ENCODE measurements at regions not wholly inside any gene's neighbourhood (a gene's known extent, or its start where the extent isn't known, plus 50 kb on each side); places are given as distances from the start of the nearest gene placed in this dataset.

- no peak for DNase-seq
- no peak overlapping the region for H3K4me3 ChIP-seq
- no peaks in the 10 kb centered on the region for H3K36me3 ChIP-seq
These were observed 1337.9 kb upstream of the EPHA6 start for GRCh38 chr3:95476534-95476933.

GRCh38 chr3:95506174-95506573, 1308.2 kb upstream of the EPHA6 start:
- no peak overlapping the region for H3K4me3 ChIP-seq
- no peaks in the 10 kb centered on the region for H3K36me3 ChIP-seq
- no peak overlapping the region for H3K27ac ChIP-seq
- no peak for TF ChIP-seq POLR2A (IDR thresholded peaks at IDR 0.05)
- no peak for TF ChIP-seq CTCF (IDR thresholded peaks at IDR 0.05)
- DNase-seq = no peak
- no peaks in the 10 kb centered on the region for H3K4me1 ChIP-seq
- H3K27me3 ChIP-seq = no peaks in the 10 kb centered on the region
- no peaks in the 10 kb centered on the region for H3K9me3 ChIP-seq

More at GRCh38 chr3:95476534-95476933, 1337.9 kb upstream of the EPHA6 start:
- Histone ChIP-seq H3K9me3 (no peaks in the 10 kb centered on the region), H3K4me1 (no peaks in the 10 kb centered on the region), H3K27ac (no peak overlapping the region), H3K27me3 (no peaks in the 10 kb centered on the region)
- no peak for TF ChIP-seq POLR2A (IDR thresholded peaks at IDR 0.05)
- TF ChIP-seq CTCF (IDR thresholded peaks at IDR 0.05) = no peak

- TF ChIP-seq CTCF (IDR thresholded peaks at IDR 0.05) = no peak
- no peak for DNase-seq
- no peak overlapping the region for H3K4me3 ChIP-seq
These were observed 1306.3 kb upstream of the EPHA6 start for GRCh38 chr3:95508124-95508523.

GRCh38 chr3:95511828-95512227, 1302.6 kb upstream of the EPHA6 start:
- Histone ChIP-seq H3K36me3 (no peaks in the 10 kb centered on the region), H3K4me1 (no peaks in the 10 kb centered on the region), H3K27ac (no peak overlapping the region), H3K4me3 (no peak overlapping the region), H3K9me3 (no peaks in the 10 kb centered on the region), H3K27me3 (no peaks in the 10 kb centered on the region)
- DNase-seq = no peak
- no peak for TF ChIP-seq CTCF (IDR thresholded peaks at IDR 0.05)
- TF ChIP-seq POLR2A (IDR thresholded peaks at IDR 0.05) = no peak

More at GRCh38 chr3:95508124-95508523, 1306.3 kb upstream of the EPHA6 start:
- H3K36me3 ChIP-seq = no peaks in the 10 kb centered on the region
- no peaks in the 10 kb centered on the region for H3K27me3 ChIP-seq
- H3K9me3 ChIP-seq = no peaks in the 10 kb centered on the region
- no peak overlapping the region for H3K27ac ChIP-seq
- no peaks in the 10 kb centered on the region for H3K4me1 ChIP-seq

GRCh38 chr3:95514260-95514659, 1300.1 kb upstream of the EPHA6 start:
- Histone ChIP-seq H3K4me3 (no peak overlapping the region), H3K4me1 (no peaks in the 10 kb centered on the region), H3K27ac (no peak overlapping the region), H3K36me3 (no peaks in the 10 kb centered on the region), H3K9me3 (no peaks in the 10 kb centered on the region), H3K27me3 (no peaks in the 10 kb centered on the region)
- TF ChIP-seq POLR2A (IDR thresholded peaks at IDR 0.05) (no peak), CTCF (IDR thresholded peaks at IDR 0.05) (no peak)
- no peak for DNase-seq

- no peak for DNase-seq
- no peaks in the 10 kb centered on the region for H3K27me3 ChIP-seq
- H3K27ac ChIP-seq = no peak overlapping the region
- no peaks in the 10 kb centered on the region for H3K4me1 ChIP-seq
- no peaks in the 10 kb centered on the region for H3K36me3 ChIP-seq
- H3K9me3 ChIP-seq = no peaks in the 10 kb centered on the region
- TF ChIP-seq POLR2A (IDR thresholded peaks at IDR 0.05) (no peak), CTCF (IDR thresholded peaks at IDR 0.05) (no peak)
- no peak overlapping the region for H3K4me3 ChIP-seq
These were observed 1293.0 kb upstream of the EPHA6 start for GRCh38 chr3:95521396-95521795.
